GM19455 (cell line): ENCODE measurements at regions not wholly inside any gene's neighbourhood (a gene's known extent, or its start where the extent isn't known, plus 50 kb on each side); places are given as distances from the start of the nearest gene placed in this dataset.
"Not testable (repeated sequence)": the region's sequence is repeated elsewhere in the genome, so short reads cannot be mapped to it uniquely, and the experiment has no call there.

ENCODE experiments used
- ATAC-seq: cut with Tn5 transposase; IDR thresholded peaks from one replicate; pipeline ENCODE4 v1.9.1; 2021; ENCODE audit not compliant: unreplicated experiment

DNA sequence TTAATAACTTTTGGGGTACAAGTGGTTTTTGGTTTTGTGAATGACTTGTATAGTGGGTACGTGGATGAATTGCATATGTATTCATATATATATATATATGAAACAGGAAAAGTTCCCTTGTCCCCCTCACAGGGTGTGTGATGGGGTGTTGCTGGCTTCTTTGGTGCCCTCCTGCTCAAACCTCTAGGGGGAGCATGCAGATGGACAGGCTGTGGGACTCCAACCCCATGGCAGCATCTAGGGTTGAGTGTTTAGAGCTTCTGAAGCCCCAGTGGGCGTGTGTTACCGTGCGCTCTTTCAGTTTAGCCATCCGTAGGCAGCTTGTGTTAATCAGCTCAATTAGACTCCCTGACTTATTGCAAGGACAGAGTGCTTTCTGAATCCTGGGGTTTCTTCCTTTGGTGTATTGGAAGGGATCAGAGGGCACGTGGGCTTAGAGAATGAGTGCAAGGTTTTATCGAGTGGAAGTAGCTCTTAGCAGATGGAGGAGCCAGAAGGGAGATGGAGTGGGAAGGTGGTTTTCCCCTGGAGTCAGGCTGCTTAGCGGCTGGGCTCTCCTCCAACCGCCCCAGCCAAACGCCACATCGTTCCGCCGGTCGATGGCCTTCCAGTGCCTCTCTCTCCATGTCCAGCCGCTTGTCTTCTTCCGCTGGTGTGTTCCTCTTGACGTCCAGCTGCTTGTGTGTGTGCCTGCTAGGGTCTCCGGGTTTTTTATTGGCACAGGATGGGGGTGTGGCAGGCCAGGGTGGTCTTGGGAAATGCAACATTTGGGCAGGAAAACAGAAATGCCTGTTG, 674.4 kb upstream of the LCORL start:
- ATAC-seq: no peak

DNA sequence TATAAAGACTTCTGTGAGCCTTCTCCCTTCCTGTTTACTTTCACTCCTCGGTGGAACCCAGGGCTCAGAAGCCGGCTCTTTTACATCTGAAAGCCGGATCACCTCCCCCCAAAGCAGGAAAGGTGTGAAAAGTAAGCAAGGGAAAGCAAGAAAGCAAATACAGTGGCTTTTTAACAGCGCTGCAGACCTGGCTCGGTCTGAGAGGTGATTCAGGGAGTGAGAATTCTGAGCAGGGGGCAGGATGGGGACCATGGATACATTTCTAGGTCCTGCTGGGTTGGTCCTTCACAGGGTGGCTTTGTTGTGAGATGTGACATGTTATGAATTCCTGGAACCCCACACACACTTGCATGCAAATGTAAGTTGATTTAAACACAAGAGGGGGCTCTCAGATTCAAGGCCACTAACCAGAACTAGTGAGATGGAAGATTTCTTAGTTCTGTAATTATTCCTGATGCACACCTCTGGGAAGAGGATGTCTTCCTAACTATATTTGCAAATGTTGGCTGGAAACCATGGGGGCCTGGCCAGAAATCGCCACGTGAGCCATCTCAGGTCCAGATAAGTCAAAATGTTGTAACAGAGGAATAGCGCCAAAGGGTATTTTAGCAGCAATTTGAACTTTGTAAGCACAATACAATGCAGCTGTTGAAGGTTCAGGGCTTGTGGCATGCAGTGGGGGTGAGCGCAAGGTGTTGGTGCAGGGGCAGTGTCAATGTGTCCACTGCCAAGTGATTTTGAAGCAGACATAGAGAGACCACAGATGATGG, 670.1 kb upstream of the LCORL start:
- ATAC-seq: no peak

DNA sequence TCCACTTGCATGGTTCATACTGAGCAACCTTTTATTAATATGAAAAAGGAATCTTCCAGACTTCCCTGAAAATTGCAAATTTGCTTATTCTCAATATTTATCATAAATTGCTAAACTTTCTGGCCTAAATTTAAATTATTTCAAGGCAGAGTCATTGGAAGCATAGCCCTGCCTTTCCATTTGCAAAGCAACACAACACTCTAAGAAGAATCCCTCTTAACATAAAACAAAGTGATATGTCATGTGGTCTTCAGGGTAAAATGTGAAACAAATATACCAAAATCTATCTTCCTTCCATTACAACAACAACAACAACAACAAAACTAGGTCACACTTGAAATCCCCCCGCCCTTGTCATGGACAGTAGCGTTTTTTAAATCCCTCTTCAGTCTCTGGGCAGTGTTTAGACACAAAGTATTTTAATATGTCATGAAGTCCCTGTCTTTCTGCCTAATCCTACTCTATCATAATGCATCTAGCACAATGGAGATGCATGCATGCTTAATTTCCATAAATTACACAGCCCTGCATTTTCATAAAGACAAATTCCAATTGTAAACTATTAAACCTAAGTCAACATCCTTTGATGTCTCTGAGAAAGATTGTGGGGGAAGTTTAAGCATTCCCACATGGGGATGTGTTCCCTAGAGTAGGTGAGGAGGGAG, 668.9 kb upstream of the LCORL start:
- ATAC-seq: no peak

DNA sequence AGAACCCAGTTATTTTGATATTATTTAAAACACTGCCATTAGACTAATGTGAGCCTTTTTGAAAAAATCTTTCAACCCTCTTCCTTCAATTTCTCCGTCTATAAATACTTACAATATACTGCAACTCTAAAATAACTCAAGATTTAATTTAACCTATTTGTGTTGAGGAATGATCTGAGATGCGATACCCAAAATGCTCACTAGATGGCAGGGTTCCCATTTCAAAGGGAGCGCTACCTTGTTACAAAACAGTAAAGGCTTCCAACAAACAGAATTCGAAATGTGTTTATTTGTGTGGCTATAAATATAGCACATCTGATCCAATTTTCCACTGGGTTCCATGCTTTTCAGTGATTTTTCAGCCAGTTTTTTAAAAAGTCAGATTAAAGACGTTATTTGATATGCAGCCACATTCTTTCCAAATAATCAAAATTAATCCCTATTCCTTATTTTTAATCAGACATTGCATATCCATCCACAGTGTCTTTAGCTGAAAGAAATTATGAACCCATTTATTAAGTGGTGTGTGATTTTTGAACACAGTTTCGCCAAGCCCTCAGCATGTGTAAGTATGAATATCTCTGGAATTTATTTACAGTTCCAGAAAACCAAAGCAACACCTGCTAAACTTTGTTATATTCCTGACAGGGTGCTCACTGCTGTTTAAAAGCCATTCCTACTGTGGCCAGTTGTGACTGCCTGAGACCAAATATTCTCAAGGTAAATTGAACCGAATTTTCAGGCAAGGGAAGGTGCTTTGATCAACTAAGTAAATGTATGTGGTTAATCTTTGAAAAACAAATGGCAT, 668.0 kb upstream of the LCORL start:
- ATAC-seq: peak; percentile 88

DNA sequence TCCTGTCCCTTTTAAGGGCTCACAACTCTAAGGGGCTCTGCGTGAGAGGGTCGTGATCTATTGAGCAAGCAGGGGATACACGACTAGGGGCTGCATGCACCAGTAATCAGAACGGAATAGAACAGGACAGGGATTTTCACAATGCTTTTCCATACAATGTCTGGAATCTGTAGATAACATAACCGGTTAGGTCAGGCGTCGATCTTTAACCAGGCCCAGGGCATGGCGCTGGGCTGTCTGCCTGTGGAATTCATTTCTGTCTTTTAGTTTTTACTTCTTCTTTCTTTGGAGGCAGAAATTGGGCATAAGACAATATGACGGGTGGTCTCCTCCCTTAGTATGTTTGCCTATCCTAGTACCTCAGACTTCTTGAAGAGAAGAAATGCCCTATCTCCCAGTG, 666.8 kb upstream of the LCORL start:
- ATAC-seq: not testable (repeated sequence)

DNA sequence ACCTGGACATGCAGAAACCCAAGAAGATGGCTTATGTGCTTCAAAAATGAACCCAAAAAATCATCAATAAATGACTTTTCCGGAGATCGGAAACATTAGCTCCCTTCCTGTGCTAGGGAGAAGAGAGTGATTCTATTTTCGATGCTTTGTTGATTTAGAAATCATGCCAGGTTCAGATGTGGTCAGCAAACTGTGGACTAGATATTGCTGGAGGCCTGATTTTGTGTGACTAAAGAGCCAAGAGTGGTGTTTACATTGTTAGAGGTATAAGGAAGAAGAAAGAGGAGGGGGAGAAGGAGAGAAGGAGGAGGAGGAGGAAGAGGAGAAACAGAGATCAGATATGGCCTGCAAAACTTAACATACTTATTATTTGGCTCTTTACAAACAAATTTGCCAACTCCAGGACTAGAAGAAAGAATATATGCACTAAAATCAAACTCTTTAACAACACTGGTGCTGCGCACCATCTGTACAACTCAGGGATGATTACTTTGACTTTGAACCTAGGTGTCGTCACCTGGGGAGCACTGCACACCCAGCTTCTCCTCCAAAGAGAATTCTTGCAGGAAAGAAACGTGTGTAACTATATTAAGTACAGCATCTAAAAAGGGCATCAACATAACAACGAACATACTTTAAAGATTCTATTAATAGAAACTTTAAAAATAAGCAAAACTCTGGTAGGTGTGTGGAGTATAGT, 664.9 kb upstream of the LCORL start:
- ATAC-seq: no peak

GRCh38 chr4:18684932-18685331, 663.4 kb upstream of the LCORL start:
- ATAC-seq: no peak

GRCh38 chr4:18676526-18676915, 655.0 kb upstream of the LCORL start:
- no peak for ATAC-seq

GRCh38 chr4:18675586-18676525, 654.3 kb upstream of the LCORL start:
- ATAC-seq: no peak

GRCh38 chr4:18670034-18670433, 648.5 kb upstream of the LCORL start:
- no peak for ATAC-seq

DNA sequence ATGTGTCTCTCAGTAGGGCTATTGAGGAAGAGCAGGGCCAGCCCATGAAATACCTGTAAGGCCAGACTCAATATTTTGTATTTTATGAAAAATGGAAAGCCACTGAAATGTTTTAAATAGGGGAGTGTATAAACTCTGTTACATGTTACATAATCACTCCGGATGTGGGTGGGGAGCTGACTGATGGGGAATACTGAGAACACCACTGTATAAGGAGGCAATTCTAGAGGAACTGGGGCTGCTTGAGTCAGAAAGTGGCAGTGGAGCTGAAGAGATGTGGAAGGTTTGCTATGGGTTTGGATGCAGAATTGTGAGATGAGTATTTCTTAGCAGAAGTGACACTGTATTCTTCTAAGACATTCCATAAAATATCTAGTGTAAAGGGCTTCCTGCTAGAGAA, 647.8 kb upstream of the LCORL start:
- no peak for ATAC-seq

- ATAC-seq: no peak
Measured at GRCh38 chr4:18666322-18666721, 644.8 kb upstream of the LCORL start.

DNA sequence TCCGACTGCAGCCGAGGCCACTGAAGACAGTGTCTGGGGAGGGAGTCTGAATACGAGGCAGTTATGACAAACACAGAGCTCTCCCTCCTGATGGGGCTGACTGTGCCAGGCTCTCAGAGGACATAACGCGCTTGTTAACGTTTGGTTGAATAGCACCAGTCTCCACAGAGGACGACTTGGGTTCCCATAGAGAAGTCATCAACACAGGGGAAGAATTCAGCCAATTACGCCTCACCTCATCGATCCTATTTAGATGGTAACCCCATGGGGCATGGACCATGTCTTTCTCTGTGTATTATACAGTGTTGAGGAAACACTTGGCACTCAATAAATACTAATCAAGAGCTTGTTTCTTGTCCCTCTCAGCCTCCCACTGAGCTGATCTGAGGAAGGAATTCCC, 642.6 kb upstream of the LCORL start:
- no peak for ATAC-seq

GRCh38 chr4:18645351-18645750, 623.8 kb upstream of the LCORL start:
- no peak for ATAC-seq

DNA sequence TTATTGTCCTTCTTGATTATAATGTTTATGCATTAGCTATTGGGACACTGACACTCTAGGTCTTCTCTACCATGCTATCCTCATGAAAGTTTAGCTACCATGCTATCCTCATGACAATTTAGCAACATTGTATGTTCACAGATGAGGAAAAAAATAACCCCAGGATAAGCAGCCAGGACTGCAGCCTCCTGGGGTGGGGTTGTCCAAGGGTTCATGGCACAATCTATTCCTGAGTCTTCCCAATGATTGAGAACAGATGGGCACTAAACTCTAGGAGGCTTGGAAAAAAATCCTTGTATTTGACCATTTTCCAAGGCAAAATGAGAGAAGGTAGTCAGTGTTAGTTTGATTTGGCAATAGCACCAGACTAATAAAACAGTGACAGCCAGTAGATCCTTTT, 619.8 kb upstream of the LCORL start:
- ATAC-seq: no peak

GRCh38 chr4:18638031-18638430, 616.5 kb upstream of the LCORL start:
- no peak for ATAC-seq

GRCh38 chr4:18636001-18636585, 614.5 kb upstream of the LCORL start:
- no peak for ATAC-seq

DNA sequence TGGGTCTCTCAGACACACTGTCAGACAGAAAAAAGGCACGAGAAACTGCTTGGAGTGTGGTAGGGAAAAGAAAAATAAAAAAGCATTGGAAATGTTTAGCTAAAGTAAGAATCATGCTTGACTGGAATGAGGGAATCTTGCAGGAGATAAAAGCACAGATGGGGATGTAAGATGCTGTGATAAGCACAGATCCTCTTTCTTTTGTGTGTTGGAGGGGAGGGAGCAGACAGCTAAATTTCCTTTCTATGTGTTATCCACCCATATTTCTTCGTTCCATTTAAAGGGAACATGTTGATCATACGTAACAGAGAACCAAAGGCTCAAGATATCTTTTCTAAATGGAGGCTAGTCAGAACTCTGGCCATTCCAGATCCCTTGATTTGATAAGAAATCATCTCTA, 614.0 kb upstream of the LCORL start:
- ATAC-seq: no peak

- ATAC-seq: no peak
Measured at GRCh38 chr4:18631586-18631985, 610.0 kb upstream of the LCORL start.
